Ovary (tissue), 3 donors: ENCODE measurements at regions not wholly inside any gene's neighbourhood (a gene's known extent, or its start where the extent isn't known, plus 50 kb on each side); places are given as distances from the start of the nearest gene placed in this dataset.

ENCODE experiments used
- CTCF ChIP-seq, 3 donors: fragments of 450-650 bp in 2 of 3; fragments of 200-600 bp in 1 of 3; IDR thresholded peaks; one replicate each; pipeline versions ENCODE4 v1.5.1 to v1.8.0; 2016 to 2022; ENCODE audit warnings: antibody characterized with exemption in 3 of 3, mild to moderate bottlenecking in 1 of 3
- EP300 ChIP-seq: sonication (generic); formaldehyde crosslinking; IDR thresholded peaks from one replicate; pipeline ENCODE4 v1.6.1; 2017; ENCODE audit warnings: antibody characterized with exemption
- POLR2A ChIP-seq: fragments of 450-650 bp; IDR thresholded peaks from one replicate; pipeline ENCODE4 v1.6.1; 2017; ENCODE audit warnings: antibody characterized with exemption, mild to moderate bottlenecking, moderate library complexity
- donor health status: DM: no; HTN: no; CAD: no.

GRCh38 chr7:21330462-21331178 lies 97.3 kb upstream of the SP4 start:
- TF ChIP-seq EP300 (no peak), CTCF (IDR thresholded peaks at IDR 0.05) (no peak), POLR2A (no peak)
